ENCODE measurements at regions not wholly inside any gene's neighbourhood (a gene's known extent, or its start where the extent isn't known, plus 50 kb on each side); places are given as distances from the start of the nearest gene placed in this dataset.

- no peak for TF ChIP-seq CTCF (IDR thresholded peaks at IDR 0.05; ENCODE audit: poor library complexity, severe bottlenecking)
- Histone ChIP-seq H3K4me1 (ENCODE audit: insufficient read depth, poor library complexity, severe bottlenecking) (no peaks in the 10 kb centered on the region), H3K9me3 (ENCODE audit: severe bottlenecking) (no peaks in the 10 kb centered on the region), H3K27me3 (ENCODE audit: insufficient read depth, poor library complexity, severe bottlenecking) (peaks cover 39% of the 10 kb centered on the region), H3K36me3 (ENCODE audit: low read depth) (no peaks in the 10 kb centered on the region), H3K27ac (ENCODE audit: poor library complexity, severe bottlenecking) (no peak overlapping the region), H3K4me3 (ENCODE audit: severe bottlenecking) (no peak overlapping the region)
- DNase-seq (ENCODE audit: low spot score) (peak; percentile 75), ATAC-seq (ENCODE audit: low read depth) (no peak)
These were observed 92.6 kb downstream of the YTHDF1 start for GRCh38 chr20:63123331-63123741.

- Histone ChIP-seq H3K9me3 (ENCODE audit: severe bottlenecking) (no peaks in the 10 kb centered on the region), H3K4me1 (ENCODE audit: insufficient read depth, poor library complexity, severe bottlenecking) (no peaks in the 10 kb centered on the region), H3K36me3 (ENCODE audit: low read depth) (no peaks in the 10 kb centered on the region), H3K27ac (ENCODE audit: poor library complexity, severe bottlenecking) (no peak overlapping the region), H3K4me3 (ENCODE audit: severe bottlenecking) (no peak overlapping the region), H3K27me3 (ENCODE audit: insufficient read depth, poor library complexity, severe bottlenecking) (peaks cover 32% of the 10 kb centered on the region)
- ATAC-seq (ENCODE audit: low read depth) (no peak), DNase-seq (ENCODE audit: low spot score) (peak; percentile 54)
- no peak for TF ChIP-seq CTCF (IDR thresholded peaks at IDR 0.05; ENCODE audit: poor library complexity, severe bottlenecking)
These were observed 93.3 kb downstream of the YTHDF1 start for GRCh38 chr20:63122626-63123025.

GRCh38 chr20:63121749-63122405 is 94.1 kb downstream of the YTHDF1 start:
- Histone ChIP-seq H3K27me3 (ENCODE audit: insufficient read depth, poor library complexity, severe bottlenecking) (peaks cover 29% of the 10 kb centered on the region), H3K36me3 (ENCODE audit: low read depth) (no peaks in the 10 kb centered on the region)
- no peak for ATAC-seq (ENCODE audit: low read depth)

GRCh38 chr20:63121246-63121645 is 94.7 kb downstream of the YTHDF1 start:
- no peak for TF ChIP-seq CTCF (IDR thresholded peaks at IDR 0.05; ENCODE audit: poor library complexity, severe bottlenecking)
- DNase-seq (ENCODE audit: low spot score) (peak; percentile 71), ATAC-seq (ENCODE audit: low read depth) (no peak)
- no peak overlapping the region for H3K27ac ChIP-seq (ENCODE audit: poor library complexity, severe bottlenecking)
- peaks cover 29% of the 10 kb centered on the region for H3K27me3 ChIP-seq (ENCODE audit: insufficient read depth, poor library complexity, severe bottlenecking)
- H3K4me1 ChIP-seq (ENCODE audit: insufficient read depth, poor library complexity, severe bottlenecking) = no peaks in the 10 kb centered on the region
- no peak overlapping the region for H3K4me3 ChIP-seq (ENCODE audit: severe bottlenecking)
- H3K36me3 ChIP-seq (ENCODE audit: low read depth) = no peaks in the 10 kb centered on the region
- H3K9me3 ChIP-seq (ENCODE audit: severe bottlenecking) = no peaks in the 10 kb centered on the region

More at GRCh38 chr20:63121749-63122405, 94.1 kb downstream of the YTHDF1 start:
- Histone ChIP-seq H3K27ac (ENCODE audit: poor library complexity, severe bottlenecking) (no peak overlapping the region), H3K9me3 (ENCODE audit: severe bottlenecking) (no peaks in the 10 kb centered on the region), H3K4me1 (ENCODE audit: insufficient read depth, poor library complexity, severe bottlenecking) (no peaks in the 10 kb centered on the region), H3K4me3 (ENCODE audit: severe bottlenecking) (no peak overlapping the region)
- peak; percentile 77 for DNase-seq (ENCODE audit: low spot score)
- TF ChIP-seq CTCF (IDR thresholded peaks at IDR 0.05; ENCODE audit: poor library complexity, severe bottlenecking) = no peak

- peak; percentile 83 for DNase-seq (ENCODE audit: low spot score)
These were observed 95.2 kb downstream of the YTHDF1 start for GRCh38 chr20:63120808-63121090.

More at GRCh38 chr20:63120808-63121090, 95.2 kb downstream of the YTHDF1 start:
- no peaks in the 10 kb centered on the region for H3K36me3 ChIP-seq (ENCODE audit: low read depth)
- H3K4me3 ChIP-seq (ENCODE audit: severe bottlenecking) = no peak overlapping the region
- no peaks in the 10 kb centered on the region for H3K4me1 ChIP-seq (ENCODE audit: insufficient read depth, poor library complexity, severe bottlenecking)
- TF ChIP-seq CTCF (IDR thresholded peaks at IDR 0.05; ENCODE audit: poor library complexity, severe bottlenecking) = no peak
- H3K9me3 ChIP-seq (ENCODE audit: severe bottlenecking) = no peaks in the 10 kb centered on the region
- ATAC-seq (ENCODE audit: low read depth) = no peak
- H3K27ac ChIP-seq (ENCODE audit: poor library complexity, severe bottlenecking) = no peak overlapping the region
- peaks cover 29% of the 10 kb centered on the region for H3K27me3 ChIP-seq (ENCODE audit: insufficient read depth, poor library complexity, severe bottlenecking)
